Panc1 (cell line): ENCODE measurements at regions not wholly inside any gene's neighbourhood (a gene's known extent, or its start where the extent isn't known, plus 50 kb on each side); places are given as distances from the start of the nearest gene placed in this dataset.

ENCODE experiments used
- ATAC-seq: fragments of 200-7000 bp; cut with Tn5 transposase; 2 replicates; pipeline ENCODE4 v1.9.1; 2020; ENCODE audit warnings: mild to moderate bottlenecking, moderate library complexity
- BruUV-seq: library from RNA; stranded (reverse); fragments of 400-500 nt; replicated peaks from 2 replicates; lab custom pipeline; 2021; lab: Mats Ljungman, UMichigan
- CTCF ChIA-PET: fragments of 300-600 bp; sonication (Branson Sonifier 250); formaldehyde crosslinking; loops from one replicate; lab custom pipeline; 2022; ENCODE audit warnings: antibody characterized with exemption; lab: Charles Lee
- POLR2A ChIA-PET: fragments of 300-600 bp; sonication (Branson Sonifier 250); formaldehyde crosslinking; loops from one replicate; lab custom pipeline; 2022; ENCODE audit warnings: antibody characterized with exemption; lab: Charles Lee
- DNase-seq: peaks from one replicate; pipeline ENCODE4 v3.0.0-alpha.2; 2010; ENCODE audit warnings: low read depth, low spot score
- H3K27ac ChIP-seq: 2 replicates; pipeline ENCODE4 v1.5.1; 2011; ENCODE audit warnings: mild to moderate bottlenecking, low read length, inconsistent platforms
- H3K27me3 ChIP-seq: fragments of 200-500 bp; sonication (Bioruptor generic); 2 replicates; pipeline ENCODE4 v1.6.0; 2014; ENCODE audit warnings: low read length, inconsistent platforms; ENCODE audit not compliant: control insufficient read depth, insufficient read depth
- H3K36me3 ChIP-seq: fragments of 200-500 bp; sonication (Bioruptor generic); 2 replicates; pipeline ENCODE4 v1.5.1; 2014; ENCODE audit warnings: inconsistent platforms, mild to moderate bottlenecking, low read length, moderate library complexity; ENCODE audit not compliant: control insufficient read depth, insufficient read depth
- H3K4me1 ChIP-seq: 2 replicates; pipeline ENCODE4 v1.5.1; 2011; ENCODE audit warnings: inconsistent platforms, mild to moderate bottlenecking, low read length, moderate library complexity; ENCODE audit not compliant: control insufficient read depth, insufficient read depth
- H3K4me3 ChIP-seq, 2 experiments: 2 replicates each; pipeline ENCODE4 v1.5.1; 2011 to 2012; ENCODE audit warnings: low read depth in 2 of 2, low read length in 2 of 2, mild to moderate bottlenecking in 2 of 2, inconsistent platforms in 1 of 2, moderate library complexity in 1 of 2
- H3K9me3 ChIP-seq: fragments of 200-500 bp; sonication (Bioruptor generic); 2 replicates; pipeline ENCODE4 v1.5.1; 2014; ENCODE audit warnings: low read depth, mild to moderate bottlenecking, inconsistent platforms, low read length, moderate library complexity; ENCODE audit not compliant: control insufficient read depth, insufficient read depth
- CTCF ChIP-seq: fragments of 450-650 bp; IDR thresholded peaks from 2 replicates; pipeline ENCODE4 v1.5.1; 2017; ENCODE audit warnings: mild to moderate bottlenecking
- POLR2AphosphoS5 ChIP-seq: IDR thresholded peaks from 2 replicates; pipeline ENCODE4 v1.6.1; 2012; ENCODE audit warnings: mild to moderate bottlenecking, low read depth, low read length, moderate library complexity
- REST ChIP-seq, 2 experiments: IDR thresholded peaks; 2 replicates each; pipeline ENCODE4 v1.6.1; 2011 to 2012; ENCODE audit warnings: low read depth in 2 of 2, control low read depth in 1 of 2, low read length in 1 of 2, mild to moderate bottlenecking in 1 of 2, moderate library complexity in 1 of 2; ENCODE audit not compliant: insufficient read depth in 1 of 2
- SIN3A ChIP-seq: IDR thresholded peaks from 2 replicates; pipeline ENCODE4 v1.6.1; 2012; ENCODE audit warnings: low read depth, mild to moderate bottlenecking, low read length, moderate library complexity, borderline replicate concordance; ENCODE audit not compliant: insufficient read depth
- TCF7L2 ChIP-seq: IDR thresholded peaks from 2 replicates; pipeline ENCODE4 v1.6.1; 2011; ENCODE audit warnings: mild to moderate bottlenecking, low read depth, low read length, inconsistent platforms
- in situ Hi-C: cut with HindIII; loops from 2 replicates; pipeline ENCODE4 v1.10.0; 2016; ENCODE audit warnings: low sequenced_read_pairs, low pct_unique_long_range_greater_than_20kb
- intact Hi-C: fragments of 100-400 bp; cut with micrococcal nuclease; formaldehyde crosslinking; loops from one replicate; pipeline ENCODE4 v1.10.0; 2022; ENCODE audit not compliant: unreplicated experiment

GRCh38 chr17:54678158-54678557 is 222.5 kb upstream of the TOM1L1 start:
- POLR2A ChIA-PET = no interaction called here
- no peak overlapping the region for H3K4me3 ChIP-seq
- intact Hi-C loops (no loop called here), in situ Hi-C loops (no loop called here)
- no peaks in the 10 kb centered on the region for H3K9me3 ChIP-seq
- H3K27ac ChIP-seq = no peak overlapping the region
- no peaks in the 10 kb centered on the region for H3K4me1 ChIP-seq
- CTCF ChIA-PET = no interaction called here
- DNase-seq (no peak), ATAC-seq (no peak)
- H3K36me3 ChIP-seq = no peaks in the 10 kb centered on the region
- no TSS peak for BruUV-seq
- H3K27me3 ChIP-seq = no peaks in the 10 kb centered on the region
- TF ChIP-seq POLR2AphosphoS5 (no peak), TCF7L2 (no peak), SIN3A (no peak), REST (IDR thresholded peaks at IDR 0.05; ENCODE audit: insufficient read depth in 1 of 2, low read depth in 2 of 2, low read length in 1 of 2) (no peak), CTCF (no peak)

- intact Hi-C loops (no loop called here), in situ Hi-C loops (no loop called here)
- no peak for DNase-seq
- H3K27ac ChIP-seq = no peak overlapping the region
- TF ChIP-seq POLR2AphosphoS5 (no peak), REST (IDR thresholded peaks at IDR 0.05; ENCODE audit: insufficient read depth in 1 of 2, low read depth in 2 of 2, low read length in 1 of 2) (no peak), TCF7L2 (no peak), SIN3A (no peak), CTCF (no peak)
- H3K36me3 ChIP-seq = no peaks in the 10 kb centered on the region
- H3K4me3 ChIP-seq = no peak overlapping the region
- no peaks in the 10 kb centered on the region for H3K4me1 ChIP-seq
- BruUV-seq = no TSS peak
- no peak for ATAC-seq
- no peaks in the 10 kb centered on the region for H3K27me3 ChIP-seq
- POLR2A ChIA-PET = no interaction called here
- CTCF ChIA-PET = no interaction called here
- no peaks in the 10 kb centered on the region for H3K9me3 ChIP-seq
These were observed 220.2 kb upstream of the TOM1L1 start for GRCh38 chr17:54680410-54680809.
